ENCODE measurements at regions not wholly inside any gene's neighbourhood (a gene's known extent, or its start where the extent isn't known, plus 50 kb on each side); places are given as distances from the start of the nearest gene placed in this dataset.
"Not testable (repeated sequence)": the region's sequence is repeated elsewhere in the genome, so short reads cannot be mapped to it uniquely, and the experiment has no call there.

GRCh38 chr13:61493556-61493955 lies 77.9 kb upstream of the PCDH20 start:
- TF ChIP-seq, protein P1, sequence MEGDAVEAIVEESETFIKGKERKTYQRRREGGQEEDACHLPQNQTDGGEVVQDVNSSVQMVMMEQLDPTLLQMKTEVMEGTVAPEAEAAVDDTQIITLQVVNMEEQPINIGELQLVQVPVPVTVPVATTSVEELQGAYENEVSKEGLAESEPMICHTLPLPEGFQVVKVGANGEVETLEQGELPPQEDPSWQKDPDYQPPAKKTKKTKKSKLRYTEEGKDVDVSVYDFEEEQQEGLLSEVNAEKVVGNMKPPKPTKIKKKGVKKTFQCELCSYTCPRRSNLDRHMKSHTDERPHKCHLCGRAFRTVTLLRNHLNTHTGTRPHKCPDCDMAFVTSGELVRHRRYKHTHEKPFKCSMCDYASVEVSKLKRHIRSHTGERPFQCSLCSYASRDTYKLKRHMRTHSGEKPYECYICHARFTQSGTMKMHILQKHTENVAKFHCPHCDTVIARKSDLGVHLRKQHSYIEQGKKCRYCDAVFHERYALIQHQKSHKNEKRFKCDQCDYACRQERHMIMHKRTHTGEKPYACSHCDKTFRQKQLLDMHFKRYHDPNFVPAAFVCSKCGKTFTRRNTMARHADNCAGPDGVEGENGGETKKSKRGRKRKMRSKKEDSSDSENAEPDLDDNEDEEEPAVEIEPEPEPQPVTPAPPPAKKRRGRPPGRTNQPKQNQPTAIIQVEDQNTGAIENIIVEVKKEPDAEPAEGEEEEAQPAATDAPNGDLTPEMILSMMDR (IDR thresholded peaks at IDR 0.05): not testable (repeated sequence)
- TF ChIP-seq POLR2A (IDR thresholded peaks at IDR 0.05): not testable (repeated sequence)
